ENCODE measurements at regions not wholly inside any gene's neighbourhood (a gene's known extent, or its start where the extent isn't known, plus 50 kb on each side); places are given as distances from the start of the nearest gene placed in this dataset.

- Histone ChIP-seq H3K4me1 (ENCODE audit: control insufficient read depth, low read length) (no peaks in the 10 kb centered on the region), H3K4me3 (ENCODE audit: low read length) (no peak overlapping the region), H3K9me3 (ENCODE audit: control insufficient read depth, insufficient read depth, low read length) (no peaks in the 10 kb centered on the region), H3F3A (ENCODE audit: control insufficient read depth, insufficient read depth) (no peaks in the 10 kb centered on the region), H4K20me1 (ENCODE audit: control insufficient read depth, insufficient read depth, low read depth, low read length) (no peaks in the 10 kb centered on the region), H3K27ac (ENCODE audit: low read depth, low read length) (no peak overlapping the region), H3K36me3 (ENCODE audit: control insufficient read depth, low read length) (no peaks in the 10 kb centered on the region), H3K9me2 (replicated peaks; ENCODE audit: control insufficient read depth, low read length) (no peaks in the 10 kb centered on the region), H3K79me2 (ENCODE audit: control insufficient read depth, low read length) (no peaks in the 10 kb centered on the region), H3K4me2 (ENCODE audit: low read length) (no peak overlapping the region), H3K27me3 (ENCODE audit: control insufficient read depth, low read length) (no peaks in the 10 kb centered on the region)
- TF ChIP-seq CTCF (IDR thresholded peaks at IDR 0.05; ENCODE audit: low read depth, low read length, poor library complexity, severe bottlenecking) (no peak), EZH2phosphoT487 (IDR thresholded peaks at IDR 0.05; ENCODE audit: borderline replicate concordance, low read length) (no peak)
Measured at GRCh38 chr10:33410860-33411234, 76.4 kb upstream of the NRP1 start.

GRCh38 chr10:33410096-33410859 is 75.8 kb upstream of the NRP1 start:
- TF ChIP-seq EZH2phosphoT487 (IDR thresholded peaks at IDR 0.05; ENCODE audit: borderline replicate concordance, low read length): no peak
- TF ChIP-seq CTCF (IDR thresholded peaks at IDR 0.05; ENCODE audit: low read depth, low read length, poor library complexity, severe bottlenecking): no peak
- Histone ChIP-seq H4K20me1 (ENCODE audit: control insufficient read depth, insufficient read depth, low read depth, low read length) (no peaks in the 10 kb centered on the region), H3K4me3 (ENCODE audit: low read length) (no peak overlapping the region), H3K27me3 (ENCODE audit: control insufficient read depth, low read length) (no peaks in the 10 kb centered on the region), H3F3A (ENCODE audit: control insufficient read depth, insufficient read depth) (no peaks in the 10 kb centered on the region), H3K79me2 (ENCODE audit: control insufficient read depth, low read length) (no peaks in the 10 kb centered on the region), H3K27ac (ENCODE audit: low read depth, low read length) (no peak overlapping the region), H3K9me2 (replicated peaks; ENCODE audit: control insufficient read depth, low read length) (no peaks in the 10 kb centered on the region), H3K4me2 (ENCODE audit: low read length) (no peak overlapping the region), H3K4me1 (ENCODE audit: control insufficient read depth, low read length) (no peaks in the 10 kb centered on the region), H3K36me3 (ENCODE audit: control insufficient read depth, low read length) (no peaks in the 10 kb centered on the region), H3K9me3 (ENCODE audit: control insufficient read depth, insufficient read depth, low read length) (no peaks in the 10 kb centered on the region)

GRCh38 chr10:33406596-33406995 is 72.1 kb upstream of the NRP1 start:
- Histone ChIP-seq H3K4me1 (ENCODE audit: control insufficient read depth, low read length) (no peaks in the 10 kb centered on the region), H3K4me2 (ENCODE audit: low read length) (no peak overlapping the region), H4K20me1 (ENCODE audit: control insufficient read depth, insufficient read depth, low read depth, low read length) (no peaks in the 10 kb centered on the region), H3F3A (ENCODE audit: control insufficient read depth, insufficient read depth) (no peaks in the 10 kb centered on the region), H3K4me3 (ENCODE audit: low read length) (no peak overlapping the region), H3K9me3 (ENCODE audit: control insufficient read depth, insufficient read depth, low read length) (no peaks in the 10 kb centered on the region), H3K36me3 (ENCODE audit: control insufficient read depth, low read length) (no peaks in the 10 kb centered on the region), H3K79me2 (ENCODE audit: control insufficient read depth, low read length) (no peaks in the 10 kb centered on the region), H3K27me3 (ENCODE audit: control insufficient read depth, low read length) (no peaks in the 10 kb centered on the region), H3K27ac (ENCODE audit: low read depth, low read length) (no peak overlapping the region), H3K9me2 (replicated peaks; ENCODE audit: control insufficient read depth, low read length) (no peaks in the 10 kb centered on the region)
- TF ChIP-seq EZH2phosphoT487 (IDR thresholded peaks at IDR 0.05; ENCODE audit: borderline replicate concordance, low read length) (no peak), CTCF (IDR thresholded peaks at IDR 0.05; ENCODE audit: low read depth, low read length, poor library complexity, severe bottlenecking) (no peak)
